K562 (cell line): ENCODE measurements at regions not wholly inside any gene's neighbourhood (a gene's known extent, or its start where the extent isn't known, plus 50 kb on each side); places are given as distances from the start of the nearest gene placed in this dataset.

ENCODE experiments used
- ATAC-seq: fragments of 200-7000 bp; cut with Tn5 transposase; 3 replicates; pipeline ENCODE4 v1.9.1; 2020; ENCODE audit warnings: moderate library complexity
- BruUV-seq: library from RNA; stranded (reverse); fragments of 400-500 nt; replicated peaks from 2 replicates; lab custom pipeline; 2021; lab: Mats Ljungman, UMichigan
- CTCF ChIA-PET: fragments of 300-600 bp; formaldehyde crosslinking; extraction: SDS; loops from one replicate; lab custom pipeline; 2021; ENCODE audit warnings: low intra/inter-chr PET ratio; lab: Yijun Ruan, JAX
- POLR2A ChIA-PET: fragments of 300-600, 350-650 bp; sonication (Branson Sonifier 250); formaldehyde crosslinking; extraction: SDS; loops from one replicate; lab custom pipeline; 2021; ENCODE audit warnings: antibody characterized with exemption, inconsistent platforms; lab: Yijun Ruan, JAX
- DNase-seq, 4 experiments: peaks; one replicate each; pipeline versions ENCODE4 v3.0.0 to v3.0.0-alpha.2; 2011 to 2018; ENCODE audit warnings: low spot score in 3 of 4, mixed read lengths in 3 of 4; ENCODE audit errors: extremely low read depth in 1 of 4
- FAIRE-seq: peaks from 2 replicates; lab custom pipeline; 2011; peaks lifted over from hg19 to GRCh38; lab: Jason Lieb, UNC
- H2AFZ ChIP-seq: 2 replicates; pipeline ENCODE4 v1.6.0; 2011; ENCODE audit warnings: low read depth, low read length, control low read depth, inconsistent platforms
- H3K27ac ChIP-seq: fragments of 200-600 bp; 3 replicates; pipeline ENCODE4 v1.8.0; 2011; ENCODE audit warnings: low read depth, mild to moderate bottlenecking, control low read depth, inconsistent platforms, low read length, moderate library complexity, mixed read lengths; ENCODE audit errors: extremely low read depth
- H3K27me3 ChIP-seq, 2 experiments: fragments of 300-600 bp in 1 of 2; 2 replicates in 1 of 2; 3 replicates in 1 of 2; pipeline versions ENCODE4 v1.6.0 to v1.8.0; 2011; ENCODE audit warnings: inconsistent platforms in 2 of 2, low read length in 2 of 2, mild to moderate bottlenecking in 1 of 2, mixed read lengths in 1 of 2, moderate library complexity in 1 of 2; ENCODE audit not compliant: control insufficient read depth in 2 of 2, insufficient read depth in 2 of 2
- H3K36me3 ChIP-seq: fragments of 300-600 bp; 3 replicates; pipeline ENCODE4 v1.8.0; 2011; ENCODE audit warnings: mild to moderate bottlenecking, low read length, inconsistent platforms; ENCODE audit not compliant: control insufficient read depth, insufficient read depth
- H3K4me1 ChIP-seq, 2 experiments: fragments of 200-600 bp in 1 of 2; replicated peaks in 1 of 2; 2 replicates in 1 of 2; 3 replicates in 1 of 2; pipeline versions ENCODE4 v1.5.1 to v1.8.0; 2011; ENCODE audit warnings: inconsistent platforms in 2 of 2, low read length in 2 of 2, mild to moderate bottlenecking in 1 of 2, mixed read lengths in 1 of 2, moderate library complexity in 1 of 2; ENCODE audit not compliant: control insufficient read depth in 2 of 2, insufficient read depth in 2 of 2
- H3K4me2 ChIP-seq: 2 replicates; pipeline ENCODE4 v1.6.1; 2011; ENCODE audit warnings: low read length, control low read depth, inconsistent platforms, mixed read lengths; ENCODE audit not compliant: insufficient read depth
- H3K4me3 ChIP-seq: fragments of 200-600 bp; sonication (generic), shearing (Covaris generic); 2 replicates; pipeline ENCODE4 v1.5.1; 2016; ENCODE audit warnings: control low read depth, inconsistent platforms
- H3K79me2 ChIP-seq: fragments of 200-600 bp; 3 replicates; pipeline ENCODE4 v1.8.0; 2011; ENCODE audit warnings: low read length, inconsistent platforms; ENCODE audit not compliant: control insufficient read depth, insufficient read depth
- H3K9ac ChIP-seq, 2 experiments: 2 replicates each; pipeline versions ENCODE4 v1.6.0 to v1.6.1; 2011; ENCODE audit warnings: low read depth in 2 of 2, low read length in 2 of 2, control low read depth in 1 of 2, inconsistent platforms in 1 of 2, mild to moderate bottlenecking in 1 of 2, mixed read lengths in 1 of 2; ENCODE audit not compliant: insufficient read depth in 1 of 2
- H3K9me1 ChIP-seq: one replicate; pipeline ENCODE4 v1.6.0; 2011; ENCODE audit warnings: inconsistent platforms, mild to moderate bottlenecking, low read length, moderate library complexity; ENCODE audit not compliant: control insufficient read depth, insufficient read depth
- H3K9me3 ChIP-seq: replicated peaks from 2 replicates; pipeline ENCODE4 v1.5.1; 2011; ENCODE audit warnings: low read depth, low read length, inconsistent platforms; ENCODE audit not compliant: control insufficient read depth, insufficient read depth
- H4K20me1 ChIP-seq: replicated peaks from 2 replicates; pipeline ENCODE4 v1.6.1; 2011; ENCODE audit warnings: low read length, inconsistent platforms, mixed read lengths; ENCODE audit not compliant: control insufficient read depth, insufficient read depth
- ELF2 ChIP-seq: fragments of 250-450 bp; sonication (Bioruptor Pico); IDR thresholded peaks from 2 replicates; pipeline ENCODE4 v1.5.0; 2021; ENCODE audit warnings: mild to moderate bottlenecking
- POLR2G ChIP-seq: fragments of 200-400 bp; formaldehyde crosslinking; IDR thresholded peaks from 2 replicates; pipeline ENCODE4 v1.6.1; 2017; ENCODE audit warnings: low read depth, mild to moderate bottlenecking, antibody characterized with exemption, low read length, moderate library complexity
- PRPF4 ChIP-seq: fragments of 200-400 bp; formaldehyde crosslinking; IDR thresholded peaks from one replicate; pipeline ENCODE4 v1.6.1; 2017; ENCODE audit warnings: low read length, low read depth, mild to moderate bottlenecking; ENCODE audit not compliant: insufficient read depth, poor library complexity, severe bottlenecking
- PTRF ChIP-seq: fragments of 450-650 bp; IDR thresholded peaks from 2 replicates; pipeline ENCODE4 v1.6.1; 2016; ENCODE audit warnings: mild to moderate bottlenecking, missing genetic modification characterization, missing compliant biosample characterization
- RAD51 ChIP-seq: fragments of 450-650 bp; IDR thresholded peaks from 2 replicates; pipeline ENCODE4 v1.7.1; 2016; ENCODE audit warnings: low read depth, mild to moderate bottlenecking, borderline replicate concordance
- SREBF1 ChIP-seq: fragments of 150-350 bp; IDR thresholded peaks from 2 replicates; pipeline ENCODE4 v1.6.1; 2014; ENCODE audit warnings: antibody characterized with exemption, low read depth, low read length, borderline replicate concordance
- ZNF121 ChIP-seq: sonication (generic); formaldehyde crosslinking; conservative IDR thresholded peaks from 2 replicates; pipeline ENCODE4 v1.8.0; 2022; ENCODE audit warnings: missing genetic modification reagents
- ZNF175 ChIP-seq: fragments of 200-800 bp; sonication (Bioruptor generic); IDR thresholded peaks from 2 replicates; pipeline ENCODE4 v1.6.1; 2016; ENCODE audit warnings: low read depth, mild to moderate bottlenecking, missing genetic modification characterization, missing compliant biosample characterization
- ZNF551 ChIP-seq: fragments of 250-450 bp; sonication (Bioruptor Pico); IDR thresholded peaks from 2 replicates; pipeline ENCODE4 v1.5.0; 2021; ENCODE audit warnings: mild to moderate bottlenecking, moderate library complexity
- ZNF639 ChIP-seq, 2 experiments: fragments of 200-800 bp in 1 of 2; sonication (Bioruptor generic) in 1 of 2; sonication (generic) in 1 of 2; formaldehyde crosslinking in 1 of 2; IDR thresholded peaks in 1 of 2; conservative IDR thresholded peaks in 1 of 2; 2 replicates each; pipeline versions ENCODE4 v1.5.0 to v1.6.1; 2016 to 2020; ENCODE audit warnings: missing compliant biosample characterization in 1 of 2, missing genetic modification characterization in 1 of 2, missing genetic modification reagents in 1 of 2
- WGBS: fragments of 100-300 bp; shearing (Covaris generic); methylation state at CpG from one replicate; pipeline ENCODE4 v1.1.6; 2016; ENCODE audit warnings: low coverage, mixed read lengths; ENCODE audit not compliant: insufficient coverage; ENCODE audit errors: missing lambda C conversion rate; 5-methylcytosine and 5-hydroxymethylcytosine counted together
- in situ Hi-C: fragments of 300-500 bp; cut with MboI; formaldehyde crosslinking; loops from 4 replicates; pipeline ENCODE4 v1.15.0; 2018; ENCODE audit warnings: inconsistent platforms, mixed read lengths
- intact Hi-C: fragments of 100-400 bp; cut with micrococcal nuclease; formaldehyde crosslinking; loops from 2 replicates; pipeline ENCODE4 v1.14.2; 2022
- TF ChIP-seq, protein P1 (sequence below): fragments of 450-650 bp; IDR thresholded peaks from 2 replicates; pipeline ENCODE4 v1.6.1; 2016
- TF ChIP-seq, protein P2 (sequence below): IDR thresholded peaks from 2 replicates; pipeline ENCODE4 v1.6.1; 2011; ENCODE audit warnings: borderline replicate concordance, low read depth, mild to moderate bottlenecking, moderate library complexity, low read length; ENCODE audit not compliant: insufficient read depth, poor library complexity, severe bottlenecking
- TF ChIP-seq, protein P3 (sequence below): sonication (generic); formaldehyde crosslinking; IDR thresholded peaks from 2 replicates; pipeline ENCODE4 v1.8.0; 2022; ENCODE audit warnings: mild to moderate bottlenecking, missing genetic modification reagents
- TF ChIP-seq, protein P4 (sequence below): fragments of 450-650 bp; formaldehyde crosslinking; IDR thresholded peaks from 2 replicates; pipeline ENCODE4 v1.4.0; 2020; ENCODE audit warnings: mild to moderate bottlenecking, moderate library complexity

DNA sequence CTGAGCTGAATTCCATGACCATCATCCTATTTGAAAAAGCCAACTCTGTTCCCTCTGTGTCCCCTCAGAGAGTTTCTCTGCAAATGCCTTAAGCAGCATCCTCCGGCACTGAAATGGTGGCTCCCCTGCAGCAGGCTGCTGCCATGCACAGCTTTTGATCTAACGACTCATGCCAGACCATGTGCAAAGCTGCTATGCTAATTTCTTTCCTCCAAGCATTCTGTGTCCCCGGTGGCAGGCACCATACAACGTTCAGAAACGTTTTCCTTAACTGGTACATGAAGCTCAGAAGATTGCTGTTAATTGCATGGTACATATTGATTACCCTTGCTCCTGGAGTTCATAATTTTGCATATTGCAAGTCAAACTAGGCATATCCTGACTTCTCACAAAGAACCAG, 336.8 kb downstream of the RBM43 start:
- FAIRE-seq (no peak), DNase-seq (no peak), ATAC-seq (no peak)
- Histone ChIP-seq H3K27ac (no peak overlapping the region), H3K4me3 (no peak overlapping the region), H4K20me1 (no peaks in the 10 kb centered on the region), H3K4me1 (no peaks in the 10 kb centered on the region), H3K36me3 (no peaks in the 10 kb centered on the region), H3K9me3 (no peaks in the 10 kb centered on the region), H2AFZ (no peak overlapping the region), H3K9me1 (no peaks in the 10 kb centered on the region), H3K27me3 (no peaks in the 10 kb centered on the region), H3K9ac (no peak overlapping the region), H3K4me2 (no peak overlapping the region), H3K79me2 (no peaks in the 10 kb centered on the region)
- intact Hi-C loops, result no loop called here
- WGBS, result 2% methylated on average over 5 of the region's 5 CpGs
- TF ChIP-seq ZNF551 (no peak), ZNF639 (CRISPR knock-in tag; conservative IDR thresholded peaks at IDR 0.05 in 1 of 2, IDR thresholded peaks at IDR 0.05 in 1 of 2) (no peak), POLR2G (no peak), ELF2 (CRISPR knock-in tag) (no peak), ZNF121 (CRISPR knock-in tag) (no peak), SREBF1 (no peak), ZNF175 (no peak), PTRF (tag) (no peak), PRPF4 (no peak), RAD51 (no peak)
- TF ChIP-seq, protein P1, sequence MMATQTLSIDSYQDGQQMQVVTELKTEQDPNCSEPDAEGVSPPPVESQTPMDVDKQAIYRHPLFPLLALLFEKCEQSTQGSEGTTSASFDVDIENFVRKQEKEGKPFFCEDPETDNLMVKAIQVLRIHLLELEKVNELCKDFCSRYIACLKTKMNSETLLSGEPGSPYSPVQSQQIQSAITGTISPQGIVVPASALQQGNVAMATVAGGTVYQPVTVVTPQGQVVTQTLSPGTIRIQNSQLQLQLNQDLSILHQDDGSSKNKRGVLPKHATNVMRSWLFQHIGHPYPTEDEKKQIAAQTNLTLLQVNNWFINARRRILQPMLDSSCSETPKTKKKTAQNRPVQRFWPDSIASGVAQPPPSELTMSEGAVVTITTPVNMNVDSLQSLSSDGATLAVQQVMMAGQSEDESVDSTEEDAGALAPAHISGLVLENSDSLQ, result no peak
- TF ChIP-seq, protein P2, sequence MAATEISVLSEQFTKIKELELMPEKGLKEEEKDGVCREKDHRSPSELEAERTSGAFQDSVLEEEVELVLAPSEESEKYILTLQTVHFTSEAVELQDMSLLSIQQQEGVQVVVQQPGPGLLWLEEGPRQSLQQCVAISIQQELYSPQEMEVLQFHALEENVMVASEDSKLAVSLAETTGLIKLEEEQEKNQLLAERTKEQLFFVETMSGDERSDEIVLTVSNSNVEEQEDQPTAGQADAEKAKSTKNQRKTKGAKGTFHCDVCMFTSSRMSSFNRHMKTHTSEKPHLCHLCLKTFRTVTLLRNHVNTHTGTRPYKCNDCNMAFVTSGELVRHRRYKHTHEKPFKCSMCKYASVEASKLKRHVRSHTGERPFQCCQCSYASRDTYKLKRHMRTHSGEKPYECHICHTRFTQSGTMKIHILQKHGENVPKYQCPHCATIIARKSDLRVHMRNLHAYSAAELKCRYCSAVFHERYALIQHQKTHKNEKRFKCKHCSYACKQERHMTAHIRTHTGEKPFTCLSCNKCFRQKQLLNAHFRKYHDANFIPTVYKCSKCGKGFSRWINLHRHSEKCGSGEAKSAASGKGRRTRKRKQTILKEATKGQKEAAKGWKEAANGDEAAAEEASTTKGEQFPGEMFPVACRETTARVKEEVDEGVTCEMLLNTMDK, result no peak
- TF ChIP-seq, protein P3, sequence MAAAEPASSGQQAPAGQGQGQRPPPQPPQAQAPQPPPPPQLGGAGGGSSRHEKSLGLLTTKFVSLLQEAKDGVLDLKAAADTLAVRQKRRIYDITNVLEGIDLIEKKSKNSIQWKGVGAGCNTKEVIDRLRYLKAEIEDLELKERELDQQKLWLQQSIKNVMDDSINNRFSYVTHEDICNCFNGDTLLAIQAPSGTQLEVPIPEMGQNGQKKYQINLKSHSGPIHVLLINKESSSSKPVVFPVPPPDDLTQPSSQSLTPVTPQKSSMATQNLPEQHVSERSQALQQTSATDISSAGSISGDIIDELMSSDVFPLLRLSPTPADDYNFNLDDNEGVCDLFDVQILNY (CRISPR knock-in tag), result no peak
- TF ChIP-seq, protein P4, sequence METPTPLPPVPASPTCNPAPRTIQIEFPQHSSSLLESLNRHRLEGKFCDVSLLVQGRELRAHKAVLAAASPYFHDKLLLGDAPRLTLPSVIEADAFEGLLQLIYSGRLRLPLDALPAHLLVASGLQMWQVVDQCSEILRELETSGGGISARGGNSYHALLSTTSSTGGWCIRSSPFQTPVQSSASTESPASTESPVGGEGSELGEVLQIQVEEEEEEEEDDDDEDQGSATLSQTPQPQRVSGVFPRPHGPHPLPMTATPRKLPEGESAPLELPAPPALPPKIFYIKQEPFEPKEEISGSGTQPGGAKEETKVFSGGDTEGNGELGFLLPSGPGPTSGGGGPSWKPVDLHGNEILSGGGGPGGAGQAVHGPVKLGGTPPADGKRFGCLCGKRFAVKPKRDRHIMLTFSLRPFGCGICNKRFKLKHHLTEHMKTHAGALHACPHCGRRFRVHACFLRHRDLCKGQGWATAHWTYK (CRISPR knock-in tag), result no peak
- ChIA-PET CTCF (no interaction called here), POLR2A (no interaction called here)
- no TSS peak for BruUV-seq
- in situ Hi-C loops, result no loop called here
